GM10266 (cell line): ENCODE measurements at regions not wholly inside any gene's neighbourhood (a gene's known extent, or its start where the extent isn't known, plus 50 kb on each side); places are given as distances from the start of the nearest gene placed in this dataset.
A peak's percentile ranks its signal among the peaks of the same experiment; 100 is the strongest.
"Not testable (repeated sequence)": the region's sequence is repeated elsewhere in the genome, so short reads cannot be mapped to it uniquely, and the experiment has no call there.

Source experiments
- DNase-seq: peaks from one replicate; pipeline ENCODE4 v3.0.0; 2012; ENCODE audit errors: extremely low spot score
- CTCF ChIP-seq: IDR thresholded peaks from 2 replicates; pipeline ENCODE4 v1.5.1; 2012; ENCODE audit warnings: mild to moderate bottlenecking, low read depth; ENCODE audit not compliant: control insufficient read depth, insufficient read depth; ENCODE audit errors: missing control alignments

- peak; percentile 9 for DNase-seq
- TF ChIP-seq CTCF = peak; percentile 44
These were observed 174.8 kb downstream of the DKK1 start for GRCh38 chr10:52488606-52489485.

GRCh38 chr10:52491246-52491995, 177.3 kb downstream of the DKK1 start:
- TF ChIP-seq CTCF = no peak
- no peak for DNase-seq

GRCh38 chr10:52499281-52499680, 185.2 kb downstream of the DKK1 start:
- TF ChIP-seq CTCF = no peak
- no peak for DNase-seq

GRCh38 chr10:52500476-52500875, 186.4 kb downstream of the DKK1 start:
- no peak for TF ChIP-seq CTCF
- DNase-seq = no peak

- TF ChIP-seq CTCF = no peak
- DNase-seq = no peak
These were observed 188.2 kb downstream of the DKK1 start for GRCh38 chr10:52502237-52502636.

- DNase-seq = not testable (repeated sequence)
These were observed 191.3 kb downstream of the DKK1 start for GRCh38 chr10:52505341-52505740.

GRCh38 chr10:52514481-52514880, 200.4 kb downstream of the DKK1 start:
- TF ChIP-seq CTCF = no peak
- no peak for DNase-seq
